BE2C (cell line): ENCODE measurements at regions not wholly inside any gene's neighbourhood (a gene's known extent, or its start where the extent isn't known, plus 50 kb on each side); places are given as distances from the start of the nearest gene placed in this dataset.

Source experiments
- DNase-seq: peaks from one replicate; pipeline ENCODE4 v3.0.0-alpha.2; 2020
- H3K27me3 ChIP-seq: fragments of 250-450 bp; sonication (Bioruptor Pico); 2 replicates; pipeline ENCODE4 v1.5.1; 2020; ENCODE audit warnings: mild to moderate bottlenecking
- H3K36me3 ChIP-seq: fragments of 250-450 bp; sonication (Bioruptor Pico); 2 replicates; pipeline ENCODE4 v1.5.1; 2020; ENCODE audit warnings: mild to moderate bottlenecking
- H3K4me1 ChIP-seq: fragments of 250-450 bp; sonication (Bioruptor Pico); 2 replicates; pipeline ENCODE4 v1.5.1; 2020
- H3K4me3 ChIP-seq: 2 replicates; pipeline ENCODE4 v1.5.1; 2011; ENCODE audit warnings: low read depth, low read length
- H3K9me3 ChIP-seq: fragments of 250-450 bp; sonication (Bioruptor Pico); 2 replicates; pipeline ENCODE4 v1.5.1; 2020
- CTCF ChIP-seq: IDR thresholded peaks from 2 replicates; pipeline ENCODE4 v1.5.1; 2012; ENCODE audit warnings: mild to moderate bottlenecking, low read depth, low read length

GRCh38 chr10:121690152-121690848, 92.1 kb upstream of the FGFR2 start:
- Histone ChIP-seq H3K27me3 (no peaks in the 10 kb centered on the region), H3K4me3 (no peak overlapping the region), H3K4me1 (peaks cover under 1% of the 10 kb centered on the region), H3K9me3 (no peaks in the 10 kb centered on the region), H3K36me3 (no peaks in the 10 kb centered on the region)
- DNase-seq, result no peak
- TF ChIP-seq CTCF, result no peak

GRCh38 chr10:121687095-121687813, 89.0 kb upstream of the FGFR2 start:
- H3K36me3 ChIP-seq, result no peaks in the 10 kb centered on the region
- no peaks in the 10 kb centered on the region for H3K9me3 ChIP-seq
- H3K4me3 ChIP-seq, result no peak overlapping the region
- no peak for TF ChIP-seq CTCF
- H3K27me3 ChIP-seq, result no peaks in the 10 kb centered on the region
- no peak for DNase-seq
- H3K4me1 ChIP-seq, result peaks cover 3% of the 10 kb centered on the region

- no peaks in the 10 kb centered on the region for H3K9me3 ChIP-seq
- H3K4me1 ChIP-seq, result peaks cover 3% of the 10 kb centered on the region
- H3K36me3 ChIP-seq, result no peaks in the 10 kb centered on the region
- H3K4me3 ChIP-seq, result no peak overlapping the region
- H3K27me3 ChIP-seq, result no peaks in the 10 kb centered on the region
- no peak for DNase-seq
- TF ChIP-seq CTCF, result no peak
Measured at GRCh38 chr10:121684276-121684675, 86.0 kb upstream of the FGFR2 start.

- no peaks in the 10 kb centered on the region for H3K9me3 ChIP-seq
- no peak for TF ChIP-seq CTCF
- no peaks in the 10 kb centered on the region for H3K27me3 ChIP-seq
- H3K36me3 ChIP-seq, result no peaks in the 10 kb centered on the region
- peaks cover 3% of the 10 kb centered on the region for H3K4me1 ChIP-seq
- no peak overlapping the region for H3K4me3 ChIP-seq
- peak; percentile 42 for DNase-seq
Measured at GRCh38 chr10:121683816-121684215, 85.6 kb upstream of the FGFR2 start.

GRCh38 chr10:121683366-121683765, 85.1 kb upstream of the FGFR2 start:
- Histone ChIP-seq H3K27me3 (no peaks in the 10 kb centered on the region), H3K9me3 (no peaks in the 10 kb centered on the region), H3K36me3 (no peaks in the 10 kb centered on the region), H3K4me1 (peaks cover 3% of the 10 kb centered on the region), H3K4me3 (no peak overlapping the region)
- TF ChIP-seq CTCF, result no peak
- DNase-seq, result no peak
